ENCODE measurements at regions not wholly inside any gene's neighbourhood (a gene's known extent, or its start where the extent isn't known, plus 50 kb on each side); places are given as distances from the start of the nearest gene placed in this dataset.

GRCh38 chr2:56012221-56012765 lies 88.7 kb upstream of the EFEMP1 start:
- Mint-ChIP-seq H3K27ac (no peak overlapping the region), H3K36me3 (no peaks in the 10 kb centered on the region), H3K4me3 (no peak overlapping the region), H3K9me3 (no peaks in the 10 kb centered on the region), H3K27me3 (ENCODE audit: low read depth) (no peaks in the 10 kb centered on the region), H3K4me1 (peaks cover 27% of the 10 kb centered on the region)
- TF ChIP-seq FOXJ3 (CRISPR knock-in tag; IDR thresholded peaks at IDR 0.05; ENCODE audit: borderline replicate concordance) (no peak), CTCF (IDR thresholded peaks at IDR 0.05) (no peak), TEAD1 (CRISPR knock-in tag; IDR thresholded peaks at IDR 0.05) (no peak), FOXP1 (CRISPR knock-in tag; IDR thresholded peaks at IDR 0.05; ENCODE audit: borderline replicate concordance) (no peak), SMAD4 (CRISPR knock-in tag; IDR thresholded peaks at IDR 0.05) (no peak), NFATC4 (CRISPR knock-in tag; IDR thresholded peaks at IDR 0.05) (no peak), CREM (CRISPR knock-in tag; IDR thresholded peaks at IDR 0.05) (no peak), IRF2 (CRISPR knock-in tag; IDR thresholded peaks at IDR 0.05; ENCODE audit: borderline replicate concordance, low read depth) (no peak), ATF6 (CRISPR knock-in tag; IDR thresholded peaks at IDR 0.05) (no peak), TEAD4 (CRISPR knock-in tag; IDR thresholded peaks at IDR 0.05) (no peak), MYBL2 (CRISPR knock-in tag; IDR thresholded peaks at IDR 0.05) (no peak), KAT7 (CRISPR knock-in tag; IDR thresholded peaks at IDR 0.05; ENCODE audit: borderline replicate concordance) (no peak), ZBTB21 (CRISPR knock-in tag; IDR thresholded peaks at IDR 0.05; ENCODE audit: borderline replicate concordance) (no peak), GABPB1 (CRISPR knock-in tag; IDR thresholded peaks at IDR 0.05) (no peak), CBFB (CRISPR knock-in tag; IDR thresholded peaks at IDR 0.05; ENCODE audit: low read depth) (no peak), MXD4 (CRISPR knock-in tag; IDR thresholded peaks at IDR 0.05; ENCODE audit: borderline replicate concordance) (no peak), TCF7 (CRISPR knock-in tag; IDR thresholded peaks at IDR 0.05; ENCODE audit: low read depth) (no peak), ZNF532 (CRISPR knock-in tag; IDR thresholded peaks at IDR 0.05; ENCODE audit: borderline replicate concordance) (no peak), E2F4 (CRISPR knock-in tag; IDR thresholded peaks at IDR 0.05; ENCODE audit: borderline replicate concordance, low read depth) (no peak), ESRRA (CRISPR knock-in tag; IDR thresholded peaks at IDR 0.05; ENCODE audit: borderline replicate concordance) (no peak)
- ATAC-seq (no peak), DNase-seq (ENCODE audit: low spot score) (no peak)
- CTCF ChIA-PET = no interaction called here
- POLR2A ChIA-PET = no interaction called here
